ENCODE measurements at regions not wholly inside any gene's neighbourhood (a gene's known extent, or its start where the extent isn't known, plus 50 kb on each side); places are given as distances from the start of the nearest gene placed in this dataset.

- no peak for TF ChIP-seq POLR2AphosphoS5 (IDR thresholded peaks at IDR 0.05; ENCODE audit: low read depth, low read length)
- no peak for TF ChIP-seq POLR2A (IDR thresholded peaks at IDR 0.05; ENCODE audit: low read depth, low read length)
- TF ChIP-seq TAF1 (IDR thresholded peaks at IDR 0.05; ENCODE audit: borderline replicate concordance, low read depth, low read length), result no peak
Observed at GRCh38 chr7:106731646-106732444, 70.9 kb upstream of the CCDC71L start.
